GM21786 (cell line): ENCODE measurements at regions not wholly inside any gene's neighbourhood (a gene's known extent, or its start where the extent isn't known, plus 50 kb on each side); places are given as distances from the start of the nearest gene placed in this dataset.

ENCODE experiments used
- ATAC-seq: cut with Tn5 transposase; IDR thresholded peaks from one replicate; pipeline ENCODE4 v1.9.1; 2021; ENCODE audit not compliant: unreplicated experiment

- ATAC-seq = no peak
These were observed 77.8 kb upstream of the SETBP1 start for GRCh38 chr18:44602845-44603244.

DNA sequence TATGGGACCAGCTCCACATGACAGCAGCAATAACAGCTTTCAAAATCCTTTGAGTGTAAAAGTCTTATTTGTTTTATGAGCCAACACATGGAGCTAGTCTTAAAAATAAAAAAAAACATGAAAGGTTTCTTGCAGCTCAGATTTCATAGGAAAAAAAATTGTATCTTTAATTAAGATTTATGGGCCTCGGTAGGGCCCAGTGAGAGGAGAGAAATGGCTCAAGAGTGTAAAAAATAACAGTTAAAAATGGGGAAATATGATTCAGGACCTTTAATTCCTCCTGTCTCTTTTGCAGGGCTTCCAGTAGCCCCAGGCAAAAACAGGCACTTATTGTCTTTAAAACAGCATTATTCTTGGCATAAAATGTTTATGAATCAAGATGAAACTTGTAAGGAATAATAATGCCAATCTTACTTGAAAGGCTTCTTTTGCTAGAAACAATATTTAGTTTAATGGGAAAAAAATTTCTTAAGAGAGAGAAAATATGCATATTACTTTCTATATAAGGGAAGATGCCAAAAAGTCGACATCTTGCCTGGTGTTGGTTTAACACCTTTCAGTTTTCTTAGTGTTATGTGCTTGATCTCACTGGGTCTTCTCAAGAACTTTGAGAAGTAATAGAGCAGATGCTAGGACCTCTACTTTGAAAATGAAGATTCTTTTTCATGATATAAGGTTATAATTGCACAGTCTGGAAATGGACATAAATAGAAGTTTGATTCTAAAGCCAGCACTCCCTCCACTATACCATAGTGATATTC lies 71.3 kb upstream of the SETBP1 start:
- ATAC-seq = no peak

DNA sequence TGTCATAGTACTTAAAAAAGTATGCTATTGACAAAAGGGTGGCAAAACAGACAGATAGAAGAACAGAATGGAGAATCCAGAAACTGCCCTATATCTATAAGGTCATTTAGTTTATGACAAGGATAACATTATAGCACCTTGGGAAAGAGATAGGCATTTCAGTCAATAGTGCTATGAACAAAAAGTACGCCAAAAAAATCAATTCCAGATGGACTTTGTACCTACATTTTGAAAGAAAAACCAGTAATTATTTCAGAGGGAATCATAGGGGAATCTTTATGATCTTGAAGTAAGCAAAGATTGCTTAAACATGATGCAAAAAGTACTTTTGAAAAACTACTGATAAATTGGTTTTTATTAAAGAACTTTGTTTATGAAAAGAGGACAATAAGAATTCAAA lies 59.9 kb upstream of the SETBP1 start:
- no peak for ATAC-seq

DNA sequence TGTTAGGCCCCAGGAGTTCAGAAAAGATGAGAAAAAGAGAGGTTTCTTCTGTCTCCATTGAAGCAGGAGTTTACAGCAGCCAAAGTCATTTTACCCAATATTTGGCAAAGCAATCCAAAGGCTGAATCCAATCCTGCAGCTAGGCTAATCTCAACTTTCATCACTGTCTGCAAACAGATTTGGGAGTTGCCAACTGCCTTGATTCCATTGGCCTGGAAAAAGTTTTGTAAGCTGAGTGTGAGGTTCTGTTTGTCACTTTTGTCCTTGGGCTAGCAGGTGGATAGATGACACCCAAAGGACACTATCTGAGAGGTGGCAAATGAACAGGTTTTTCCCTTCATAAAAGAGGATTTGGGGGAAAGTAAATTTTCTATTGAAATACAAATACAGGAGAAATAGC lies 56.6 kb upstream of the SETBP1 start:
- no peak for ATAC-seq

GRCh38 chr18:44625386-44625785 lies 55.3 kb upstream of the SETBP1 start:
- no peak for ATAC-seq

GRCh38 chr18:44626236-44626635 lies 54.5 kb upstream of the SETBP1 start:
- no peak for ATAC-seq

- no peak for ATAC-seq
These were observed 53.9 kb upstream of the SETBP1 start for GRCh38 chr18:44626807-44627206.

DNA sequence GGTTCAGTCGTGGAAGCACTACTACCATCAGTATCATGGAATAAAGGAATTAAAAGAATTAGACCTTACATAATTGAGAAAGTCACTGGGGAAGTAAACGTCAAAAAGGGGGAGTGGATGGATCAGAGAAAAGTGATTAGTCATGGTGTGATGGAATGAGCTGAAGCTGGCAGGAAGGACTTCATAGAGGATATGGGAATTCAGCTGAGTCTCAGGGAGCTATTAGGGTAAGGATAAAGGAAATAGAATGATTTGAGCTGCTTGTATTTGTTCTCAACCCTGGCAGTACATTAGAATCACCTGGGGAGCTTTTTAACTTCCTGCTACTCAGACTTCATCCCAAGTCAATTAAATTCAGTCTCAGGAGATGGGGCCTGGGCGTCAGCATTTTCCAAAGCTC lies 53.4 kb upstream of the SETBP1 start:
- no peak for ATAC-seq

DNA sequence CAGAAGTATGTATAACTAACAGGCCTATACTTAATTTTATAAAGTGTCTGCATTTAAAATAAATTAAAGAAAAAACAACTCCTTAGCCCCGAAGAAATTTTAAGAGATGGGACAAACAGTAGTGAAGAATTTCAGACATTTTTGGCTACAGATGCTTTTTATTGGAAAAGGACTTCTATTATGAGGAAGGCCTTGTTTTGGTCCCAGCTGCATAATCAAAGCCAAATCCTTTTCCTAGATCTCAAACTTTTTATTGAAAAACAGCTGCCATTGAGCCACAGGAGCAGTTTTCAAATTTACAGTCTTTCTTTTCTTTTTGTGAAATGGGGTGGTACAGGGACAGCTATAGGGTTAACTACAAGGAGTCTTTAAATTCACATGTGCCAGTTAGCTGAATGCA lies 51.3 kb upstream of the SETBP1 start:
- ATAC-seq = no peak

- ATAC-seq = no peak
These were observed 50.6 kb upstream of the SETBP1 start for GRCh38 chr18:44630118-44630517.
